Fibroblast of lung (primary cell): ENCODE measurements at regions not wholly inside any gene's neighbourhood (a gene's known extent, or its start where the extent isn't known, plus 50 kb on each side); places are given as distances from the start of the nearest gene placed in this dataset.

ENCODE experiments used
- CTCF ChIP-seq, 2 donors: IDR thresholded peaks in 1 of 2; conservative IDR thresholded peaks in 1 of 2; 1 replicate in 1 of 2; 2 replicates in 1 of 2; pipeline ENCODE4 v1.5.1; 2011 to 2012; ENCODE audit warnings: low read length in 2 of 2, control low read depth in 1 of 2, inconsistent platforms in 1 of 2, low read depth in 1 of 2, mild to moderate bottlenecking in 1 of 2
- EZH2 ChIP-seq: IDR thresholded peaks from 2 replicates; pipeline ENCODE4 v1.5.1; 2012; ENCODE audit warnings: low read length, control low read depth, mild to moderate bottlenecking; ENCODE audit errors: missing control alignments

GRCh38 chr13:73832825-73833224, 301.4 kb downstream of the KLF12 start:
- TF ChIP-seq CTCF (conservative IDR thresholded peaks at IDR 0.05 in 1 of 2, IDR thresholded peaks at IDR 0.05 in 1 of 2; ENCODE audit: low read depth in 1 of 2, low read length in 2 of 2) (no peak), EZH2 (no peak)
